ENCODE measurements at regions not wholly inside any gene's neighbourhood (a gene's known extent, or its start where the extent isn't known, plus 50 kb on each side); places are given as distances from the start of the nearest gene placed in this dataset.

DNA sequence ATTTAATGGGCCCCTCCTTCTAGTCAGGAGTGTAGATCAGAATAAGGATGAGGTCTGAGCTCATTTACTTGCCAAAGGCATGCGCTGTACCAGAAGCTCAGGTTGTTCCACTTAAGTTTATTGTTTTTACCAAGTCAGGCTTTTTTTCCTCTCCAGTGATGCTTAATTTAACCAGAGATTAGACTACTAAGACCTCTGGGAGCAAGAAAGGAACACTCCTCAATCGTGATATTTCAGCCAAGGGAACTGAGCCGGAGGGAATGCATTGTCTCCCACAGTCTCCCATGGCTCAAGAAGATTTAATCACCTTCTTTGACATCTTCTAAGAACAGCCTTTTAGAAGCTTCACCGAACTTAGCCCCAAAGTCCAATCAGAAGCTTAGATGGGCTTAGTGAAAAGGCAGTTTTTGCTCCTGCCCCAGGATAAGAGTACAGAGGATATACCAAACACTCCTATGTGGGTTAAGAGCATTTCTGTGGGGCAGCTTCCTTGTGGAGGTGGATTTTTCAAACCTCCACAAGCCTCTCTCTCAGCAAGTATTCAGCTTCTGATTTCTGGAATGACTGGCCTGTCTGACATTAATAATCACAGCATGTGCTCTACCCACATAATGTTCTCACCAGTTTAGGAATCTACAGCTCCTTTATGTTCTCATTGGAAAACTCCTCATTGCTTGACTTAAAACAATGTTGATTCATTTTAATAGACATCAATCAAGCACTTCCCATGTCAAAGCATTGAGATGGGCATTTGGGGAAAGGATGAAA, 322.7 kb downstream of the SUCLA2 start:
- no peak for TF ChIP-seq SRF (IDR thresholded peaks at IDR 0.05; ENCODE audit: low read depth, low read length)
- TF ChIP-seq RAD21 (CRISPR knock-in tag; IDR thresholded peaks at IDR 0.05): no peak
- TF ChIP-seq POLR2A (IDR thresholded peaks at IDR 0.05; ENCODE audit: insufficient read depth in 1 of 2, low read depth in 2 of 2, low read length in 2 of 2): no peak

Data from HepG2 (cell line).